Neural progenitor cell (in vitro differentiated cells): ENCODE measurements at regions not wholly inside any gene's neighbourhood (a gene's known extent, or its start where the extent isn't known, plus 50 kb on each side); places are given as distances from the start of the nearest gene placed in this dataset.

Experiments used
- DNase-seq: peaks from one replicate; pipeline ENCODE4 v3.0.0-alpha.2; 2016; ENCODE audit warnings: low spot score
- H2AFZ ChIP-seq: fragments of 200-600 bp; sonication (generic); replicated peaks from 2 replicates; pipeline ENCODE4 v1.6.1; 2016; ENCODE audit warnings: antibody characterized with exemption
- H3F3A ChIP-seq: fragments of 200-600 bp; sonication (generic); 2 replicates; pipeline ENCODE4 v1.6.1; 2016; ENCODE audit warnings: antibody characterized with exemption, low read depth
- H3K27ac ChIP-seq: fragments of 200-600 bp; sonication (generic); 2 replicates; pipeline ENCODE4 v1.5.1; 2016; ENCODE audit warnings: mild to moderate bottlenecking
- H3K27me3 ChIP-seq: fragments of 200-600 bp; sonication (generic); 2 replicates; pipeline ENCODE4 v1.6.1; 2016; ENCODE audit warnings: mild to moderate bottlenecking, moderate library complexity
- H3K36me3 ChIP-seq: fragments of 200-600 bp; sonication (generic); 2 replicates; pipeline ENCODE4 v1.5.1; 2016
- H3K4me1 ChIP-seq: fragments of 200-600 bp; sonication (generic); 2 replicates; pipeline ENCODE4 v1.6.1; 2016; ENCODE audit warnings: mixed run types
- H3K4me2 ChIP-seq: fragments of 200-600 bp; sonication (generic); 2 replicates; pipeline ENCODE4 v1.6.1; 2016
- H3K4me3 ChIP-seq: fragments of 200-600 bp; sonication (generic); 2 replicates; pipeline ENCODE4 v1.5.1; 2016
- H3K79me2 ChIP-seq: fragments of 200-600 bp; sonication (generic); 2 replicates; pipeline ENCODE4 v1.6.1; 2016; ENCODE audit warnings: low read depth
- H3K9ac ChIP-seq: fragments of 200-600 bp; sonication (generic); 2 replicates; pipeline ENCODE4 v1.6.1; 2016
- H3K9me3 ChIP-seq: fragments of 200-600 bp; sonication (generic); 2 replicates; pipeline ENCODE4 v1.5.1; 2016; ENCODE audit warnings: low read depth
- H4K20me1 ChIP-seq: fragments of 200-600 bp; sonication (generic); 2 replicates; pipeline ENCODE4 v1.6.1; 2016; ENCODE audit warnings: low read depth
- H3K27ac Mint-ChIP-seq: 3 replicates; pipeline ENCODE4 v1.8.0; 2021; ENCODE audit warnings: mixed read lengths
- H3K27me3 Mint-ChIP-seq: 2 replicates; pipeline ENCODE4 v1.8.0; 2022; ENCODE audit warnings: low read depth, mild to moderate bottlenecking, inconsistent platforms, moderate library complexity, mixed read lengths; ENCODE audit not compliant: insufficient read depth
- H3K36me3 Mint-ChIP-seq: 3 replicates; pipeline ENCODE4 v1.8.0; 2021; ENCODE audit warnings: mixed read lengths
- H3K4me1 Mint-ChIP-seq: 3 replicates; pipeline ENCODE4 v1.8.0; 2021; ENCODE audit warnings: mixed read lengths
- H3K4me3 Mint-ChIP-seq: 3 replicates; pipeline ENCODE4 v1.8.0; 2021; ENCODE audit warnings: mild to moderate bottlenecking, moderate library complexity, mixed read lengths
- H3K9me3 Mint-ChIP-seq: 3 replicates; pipeline ENCODE4 v1.8.0; 2020; ENCODE audit warnings: mixed read lengths
- EZH2 ChIP-seq: fragments of 200-600 bp; sonication (generic); IDR thresholded peaks from 2 replicates; pipeline ENCODE4 v1.6.1; 2017; ENCODE audit warnings: antibody characterized with exemption, mild to moderate bottlenecking, moderate library complexity
- EZH2phosphoT487 ChIP-seq: fragments of 200-600 bp; sonication (generic); IDR thresholded peaks from 2 replicates; pipeline ENCODE4 v1.6.1; 2017; ENCODE audit warnings: antibody characterized with exemption
- TF ChIP-seq, protein P1 (sequence below): fragments of 200-600 bp; sonication (generic); IDR thresholded peaks from 2 replicates; pipeline ENCODE4 v1.5.1; 2017; ENCODE audit warnings: antibody characterized with exemption, mild to moderate bottlenecking

DNA sequence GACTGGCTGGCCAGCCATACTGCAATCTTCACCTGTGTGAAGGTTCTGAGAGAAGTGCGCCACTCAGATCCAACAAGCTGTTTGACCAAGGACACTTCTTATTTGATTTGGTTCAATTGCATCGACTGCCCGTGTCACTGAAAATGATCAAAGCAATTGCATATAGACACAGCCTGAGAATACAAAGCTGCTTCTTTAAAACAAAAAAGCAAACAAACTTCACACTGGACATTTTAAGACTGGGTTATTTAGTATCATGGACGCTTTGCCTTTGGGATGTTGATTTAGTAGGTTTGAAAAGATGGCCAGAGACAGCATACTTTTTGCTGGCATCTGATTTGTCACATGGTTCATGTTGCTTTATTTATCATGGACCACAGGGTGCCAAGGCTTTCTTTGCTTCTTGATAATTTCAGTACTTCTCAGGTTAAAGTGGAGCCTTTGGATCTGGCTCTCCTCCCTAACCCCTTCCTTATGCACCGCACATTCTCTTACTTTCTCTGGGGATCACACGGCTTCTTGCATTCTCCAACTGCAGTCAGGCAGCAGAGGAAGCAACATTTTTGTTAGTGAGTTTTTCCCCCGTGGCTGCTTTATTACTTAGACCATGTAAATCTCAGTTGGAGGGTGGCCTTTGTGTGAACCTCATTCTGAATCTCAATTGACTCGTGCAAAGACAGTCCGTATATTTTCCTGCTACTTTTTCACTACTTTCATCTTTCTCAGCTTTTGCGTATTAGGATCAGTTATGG, 151.0 kb downstream of the CD47 start:
- TF ChIP-seq, protein P1, sequence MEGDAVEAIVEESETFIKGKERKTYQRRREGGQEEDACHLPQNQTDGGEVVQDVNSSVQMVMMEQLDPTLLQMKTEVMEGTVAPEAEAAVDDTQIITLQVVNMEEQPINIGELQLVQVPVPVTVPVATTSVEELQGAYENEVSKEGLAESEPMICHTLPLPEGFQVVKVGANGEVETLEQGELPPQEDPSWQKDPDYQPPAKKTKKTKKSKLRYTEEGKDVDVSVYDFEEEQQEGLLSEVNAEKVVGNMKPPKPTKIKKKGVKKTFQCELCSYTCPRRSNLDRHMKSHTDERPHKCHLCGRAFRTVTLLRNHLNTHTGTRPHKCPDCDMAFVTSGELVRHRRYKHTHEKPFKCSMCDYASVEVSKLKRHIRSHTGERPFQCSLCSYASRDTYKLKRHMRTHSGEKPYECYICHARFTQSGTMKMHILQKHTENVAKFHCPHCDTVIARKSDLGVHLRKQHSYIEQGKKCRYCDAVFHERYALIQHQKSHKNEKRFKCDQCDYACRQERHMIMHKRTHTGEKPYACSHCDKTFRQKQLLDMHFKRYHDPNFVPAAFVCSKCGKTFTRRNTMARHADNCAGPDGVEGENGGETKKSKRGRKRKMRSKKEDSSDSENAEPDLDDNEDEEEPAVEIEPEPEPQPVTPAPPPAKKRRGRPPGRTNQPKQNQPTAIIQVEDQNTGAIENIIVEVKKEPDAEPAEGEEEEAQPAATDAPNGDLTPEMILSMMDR, result no peak
- no peak for TF ChIP-seq EZH2
- TF ChIP-seq EZH2phosphoT487, result no peak
- Histone ChIP-seq H3K27me3 (no peaks in the 10 kb centered on the region), H3K27ac (no peak overlapping the region), H4K20me1 (no peaks in the 10 kb centered on the region), H3K4me2 (no peak overlapping the region), H3K9ac (no peak overlapping the region), H3K4me1 (peaks cover 8% of the 10 kb centered on the region), H3F3A (no peaks in the 10 kb centered on the region), H3K4me3 (no peak overlapping the region), H2AFZ (peak overlapping the region; percentile 81), H3K79me2 (no peaks in the 10 kb centered on the region), H3K36me3 (no peaks in the 10 kb centered on the region), H3K9me3 (no peaks in the 10 kb centered on the region)
- Mint-ChIP-seq H3K4me3 (no peak overlapping the region), H3K9me3 (peaks cover 3% of the 10 kb centered on the region), H3K27ac (peak overlapping the region; percentile 67), H3K4me1 (peaks cover 24% of the 10 kb centered on the region), H3K36me3 (peaks cover 3% of the 10 kb centered on the region), H3K27me3 (peaks cover 5% of the 10 kb centered on the region)
- DNase-seq, result no peak

DNA sequence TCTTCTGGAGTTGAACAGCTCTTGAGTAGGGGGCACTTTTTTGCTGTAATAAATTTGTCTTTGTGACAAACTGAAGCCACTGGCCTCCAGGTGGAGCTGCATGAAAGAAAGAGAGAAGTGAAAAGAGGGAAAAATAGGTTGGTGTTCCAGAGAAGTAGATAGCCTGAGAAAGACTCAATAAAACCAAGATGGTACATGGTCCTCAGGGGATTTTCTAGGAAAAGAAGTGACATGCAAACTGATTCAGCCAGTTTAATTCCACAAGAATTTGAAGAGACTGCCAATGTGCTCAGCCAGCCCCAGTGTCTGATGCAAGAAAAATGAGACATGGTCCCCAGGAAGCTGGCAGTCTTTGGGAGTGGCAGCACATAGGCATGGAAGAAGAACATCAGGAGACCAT, 152.7 kb downstream of the CD47 start:
- Histone ChIP-seq H3K4me1 (peaks cover 8% of the 10 kb centered on the region), H2AFZ (no peak overlapping the region), H3K9ac (no peak overlapping the region), H3K9me3 (no peaks in the 10 kb centered on the region), H4K20me1 (no peaks in the 10 kb centered on the region), H3K79me2 (no peaks in the 10 kb centered on the region), H3K27ac (no peak overlapping the region), H3K4me3 (no peak overlapping the region), H3K4me2 (no peak overlapping the region), H3K27me3 (no peaks in the 10 kb centered on the region), H3K36me3 (no peaks in the 10 kb centered on the region), H3F3A (no peaks in the 10 kb centered on the region)
- Mint-ChIP-seq H3K36me3 (peaks cover 3% of the 10 kb centered on the region), H3K4me3 (no peak overlapping the region), H3K9me3 (peaks cover 13% of the 10 kb centered on the region), H3K4me1 (peaks cover 19% of the 10 kb centered on the region), H3K27me3 (peaks cover 5% of the 10 kb centered on the region), H3K27ac (no peak overlapping the region)
- DNase-seq, result peak; percentile 53
- TF ChIP-seq, protein P1, result peak; percentile 60
- no peak for TF ChIP-seq EZH2

DNA sequence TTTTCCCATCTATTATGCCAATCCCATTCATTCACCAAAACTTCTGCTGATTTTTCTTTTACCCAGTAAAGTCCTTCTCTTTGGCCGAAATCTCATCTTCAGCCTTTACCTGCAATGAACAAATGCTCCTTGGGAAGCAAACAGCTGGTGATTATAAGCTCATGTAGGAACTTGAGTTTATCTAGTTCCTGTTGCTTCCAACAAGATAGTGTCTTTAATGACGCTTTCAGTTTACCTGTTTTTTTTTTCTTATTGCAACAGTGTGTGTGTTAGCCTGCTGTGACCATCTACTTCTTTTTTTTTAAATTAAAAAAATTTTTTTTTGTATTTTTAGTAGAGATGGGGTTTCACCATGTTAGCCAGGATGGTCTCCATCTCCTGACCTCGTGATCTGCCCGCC, 156.0 kb downstream of the CD47 start:
- Histone ChIP-seq H3K27ac (no peak overlapping the region), H3K9me3 (no peaks in the 10 kb centered on the region), H3K9ac (no peak overlapping the region), H4K20me1 (no peaks in the 10 kb centered on the region), H3F3A (no peaks in the 10 kb centered on the region), H3K27me3 (peaks cover 1% of the 10 kb centered on the region), H3K36me3 (no peaks in the 10 kb centered on the region), H3K79me2 (no peaks in the 10 kb centered on the region), H3K4me1 (peaks cover 2% of the 10 kb centered on the region), H2AFZ (no peak overlapping the region), H3K4me2 (no peak overlapping the region), H3K4me3 (no peak overlapping the region)
- Mint-ChIP-seq H3K9me3 (peaks cover 15% of the 10 kb centered on the region), H3K4me1 (peaks cover 8% of the 10 kb centered on the region), H3K27me3 (peaks cover 5% of the 10 kb centered on the region), H3K27ac (no peak overlapping the region), H3K36me3 (peaks cover 3% of the 10 kb centered on the region), H3K4me3 (no peak overlapping the region)
- TF ChIP-seq EZH2phosphoT487 (no peak), EZH2 (no peak)
- TF ChIP-seq, protein P1, result no peak
- no peak for DNase-seq
